ENCODE measurements at regions not wholly inside any gene's neighbourhood (a gene's known extent, or its start where the extent isn't known, plus 50 kb on each side); places are given as distances from the start of the nearest gene placed in this dataset.

- no peak for DNase-seq
Measured at GRCh38 chr2:16124881-16125613, 184.7 kb downstream of the MYCN start.

DNA sequence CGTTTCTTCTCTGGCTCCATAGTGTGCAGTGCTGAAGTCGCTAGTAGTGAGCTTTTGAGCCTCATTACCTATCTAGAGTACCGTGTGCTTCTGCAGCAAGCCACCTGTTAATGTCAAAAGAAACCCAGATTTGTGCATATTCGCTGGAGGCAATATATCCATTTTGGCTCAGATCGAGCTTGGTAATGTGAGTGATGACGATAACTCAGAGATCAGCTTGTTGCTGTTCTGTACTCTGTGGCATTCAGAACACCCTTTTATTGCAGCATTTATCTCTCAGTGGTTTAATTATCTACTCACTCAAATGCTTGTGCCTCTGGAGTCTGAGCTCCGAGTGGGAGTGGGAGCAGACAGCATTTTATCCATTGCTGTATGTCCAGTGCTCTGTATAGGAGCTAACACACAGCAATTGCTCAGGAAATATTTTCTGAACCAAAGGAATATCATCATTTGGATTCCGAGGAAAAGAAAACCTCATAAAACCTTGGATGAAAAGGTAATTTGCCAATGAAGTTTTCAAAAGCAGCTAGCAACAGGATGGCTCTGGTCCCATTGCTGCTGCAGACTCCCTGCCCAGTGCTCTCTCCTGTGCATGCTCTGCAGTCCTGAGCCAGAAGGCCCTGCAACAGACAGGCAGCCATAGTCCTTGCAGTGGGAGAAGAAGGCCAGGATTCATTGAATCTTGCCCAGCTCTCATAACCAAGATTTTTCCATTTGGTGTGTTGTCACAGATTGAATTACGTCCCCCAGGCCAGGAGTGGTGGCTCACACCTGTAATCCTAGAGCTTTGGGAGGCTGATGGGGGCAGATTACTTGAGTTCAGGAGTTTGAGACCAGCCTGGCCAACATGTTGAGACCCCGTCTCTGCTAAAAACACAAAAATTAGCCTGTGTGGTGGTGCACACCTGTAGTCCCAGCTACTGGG is 183.8 kb downstream of the MYCN start:
- no peak for DNase-seq

DNA sequence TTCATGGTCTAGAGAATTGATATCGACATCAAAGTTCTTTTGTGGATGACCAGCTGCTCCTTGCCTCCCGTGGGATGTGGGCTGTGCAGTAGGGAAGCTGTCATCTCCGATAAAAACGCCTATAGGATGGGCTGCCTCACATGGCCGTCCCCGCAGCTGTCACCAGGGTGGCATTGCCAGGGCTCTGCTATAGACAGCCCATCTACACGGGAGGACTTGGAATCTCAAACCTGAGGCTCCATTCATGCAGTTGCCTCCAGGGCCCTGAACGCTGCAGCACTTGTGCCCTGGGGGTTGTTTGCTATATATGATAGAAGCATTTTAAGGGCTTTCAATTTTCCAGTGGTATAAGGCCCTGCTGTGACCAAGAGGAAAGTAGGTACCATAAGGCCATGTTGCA is 183.1 kb downstream of the MYCN start:
- DNase-seq = no peak

DNA sequence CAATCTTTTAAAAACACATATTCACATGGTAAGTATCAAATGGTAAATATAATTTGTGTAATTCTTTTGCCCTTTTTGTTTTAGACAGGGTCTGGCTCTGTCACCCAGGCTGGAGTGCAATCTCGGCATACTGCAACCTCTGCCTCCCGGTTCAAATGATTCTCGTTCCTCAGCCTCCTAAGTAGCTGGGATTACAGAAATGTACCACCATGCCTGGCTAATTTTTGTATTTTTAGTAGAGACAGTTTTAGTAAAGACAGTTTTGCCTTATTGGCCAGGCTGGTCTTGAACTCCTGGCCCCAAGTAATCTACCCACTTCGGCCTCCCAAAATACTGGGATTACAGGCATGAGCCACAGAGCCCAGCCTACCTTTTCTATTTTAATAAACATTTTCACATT is 182.2 kb downstream of the MYCN start:
- no peak for DNase-seq

- no peak for DNase-seq
Measured at GRCh38 chr2:16121986-16122390, 181.6 kb downstream of the MYCN start.

GRCh38 chr2:16121231-16121985 is 181.1 kb downstream of the MYCN start:
- no peak for DNase-seq

GRCh38 chr2:16120591-16121180 is 180.3 kb downstream of the MYCN start:
- no peak for DNase-seq

- no peak for DNase-seq
Measured at GRCh38 chr2:16119741-16120140, 179.4 kb downstream of the MYCN start.

GRCh38 chr2:16118611-16119590 is 178.6 kb downstream of the MYCN start:
- DNase-seq = no peak

- DNase-seq = no peak
Measured at GRCh38 chr2:16117791-16118610, 177.7 kb downstream of the MYCN start.

DNA sequence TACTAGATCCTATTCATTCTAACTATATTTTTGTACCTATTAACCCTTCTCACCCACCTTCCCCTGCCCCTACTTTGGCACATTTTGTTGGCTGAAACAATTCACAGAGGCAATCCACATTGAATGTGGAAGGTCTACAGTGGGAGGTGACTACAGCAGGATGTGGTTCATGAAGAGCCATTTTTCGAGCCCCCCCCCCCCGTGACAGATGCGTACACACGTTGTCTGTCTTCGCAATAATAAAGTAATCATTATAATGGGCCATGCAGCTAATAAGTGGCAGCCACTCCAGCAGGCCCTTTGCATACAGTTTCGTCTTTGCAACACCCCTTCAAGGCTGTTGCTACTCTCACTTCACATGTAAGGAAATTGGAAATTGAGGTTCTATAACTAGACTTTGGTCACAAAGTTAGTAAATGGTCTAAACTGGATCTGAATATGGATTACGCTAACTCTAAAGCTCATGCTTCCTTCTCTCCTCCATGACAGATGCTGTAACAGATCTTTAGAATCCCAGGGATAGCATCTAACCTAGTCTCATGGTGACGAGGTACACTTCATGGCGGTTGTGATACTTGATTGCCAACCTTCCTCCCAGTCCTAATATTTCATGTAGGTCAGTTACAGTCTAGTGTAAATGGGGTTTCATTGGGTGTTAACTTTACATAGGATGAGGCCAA is 176.8 kb downstream of the MYCN start:
- no peak for DNase-seq

GRCh38 chr2:16115881-16116830 is 175.8 kb downstream of the MYCN start:
- DNase-seq = no peak

GRCh38 chr2:16115291-16115690 is 174.9 kb downstream of the MYCN start:
- DNase-seq = no peak

DNA sequence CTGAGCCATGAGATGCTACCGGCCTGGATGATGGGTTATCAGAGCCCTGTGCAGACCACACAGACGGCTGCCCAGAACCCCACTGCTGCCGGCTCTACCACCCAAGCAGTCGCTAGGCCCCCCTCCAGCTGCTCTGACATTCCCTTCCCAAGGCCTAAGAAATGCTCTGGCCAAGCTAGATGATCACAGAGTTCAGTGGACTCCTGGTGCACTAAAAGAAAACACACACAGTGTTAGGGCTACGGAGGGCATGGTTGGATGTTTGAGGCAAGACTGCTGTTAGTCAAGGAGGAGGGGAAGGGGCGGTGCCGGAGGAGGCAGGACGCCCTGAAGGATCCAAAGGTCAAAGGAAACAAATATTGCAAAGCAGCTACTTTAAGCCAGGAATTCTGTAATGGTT is 174.5 kb downstream of the MYCN start:
- DNase-seq = no peak

DNA sequence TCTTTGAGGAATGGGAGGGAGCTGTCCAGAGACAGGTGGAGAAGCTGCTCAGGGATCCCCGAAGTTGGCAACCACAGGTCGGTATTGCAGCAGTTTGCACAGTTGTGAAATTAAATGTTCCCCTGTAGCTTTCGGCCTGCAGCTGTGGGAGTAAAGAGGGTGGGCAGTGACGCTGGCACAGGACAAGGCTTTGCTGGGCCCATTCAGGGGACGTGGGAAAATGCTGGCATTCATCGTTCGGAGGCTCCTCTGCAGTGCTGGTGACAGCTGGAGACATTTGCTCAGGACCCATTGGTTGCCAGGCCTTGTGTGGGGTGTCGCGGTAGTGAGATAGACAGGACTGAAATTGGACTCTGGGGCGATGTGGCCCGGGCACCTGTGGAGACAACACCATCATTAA is 173.7 kb downstream of the MYCN start:
- DNase-seq = no peak

DNA sequence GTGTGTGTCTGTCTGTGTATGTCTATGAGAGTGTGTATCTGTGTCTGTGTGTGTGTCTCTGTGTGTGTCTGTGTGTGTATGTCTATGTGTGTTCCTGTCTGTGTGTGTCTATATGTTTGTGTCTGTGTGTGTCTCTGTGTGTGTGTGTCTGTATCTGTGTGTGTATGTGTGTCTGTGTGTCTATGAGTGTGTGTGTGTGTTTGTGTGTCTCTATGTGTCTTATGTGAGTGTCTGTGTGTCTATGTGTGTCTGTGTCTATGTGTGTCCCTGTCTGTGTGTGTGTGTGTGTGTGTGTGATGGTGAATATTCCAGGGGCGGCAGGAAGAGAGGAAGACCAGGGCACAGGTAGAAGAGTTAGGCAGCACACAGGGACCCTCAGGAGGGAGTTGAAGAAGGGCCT is 173.2 kb downstream of the MYCN start:
- DNase-seq = no peak

- DNase-seq = no peak
Measured at GRCh38 chr2:16112972-16113560, 172.7 kb downstream of the MYCN start.

GRCh38 chr2:16112251-16112971 is 172.1 kb downstream of the MYCN start:
- DNase-seq = no peak
